Renal pelvis (tissue), 1 donor: ENCODE measurements at regions not wholly inside any gene's neighbourhood (a gene's known extent, or its start where the extent isn't known, plus 50 kb on each side); places are given as distances from the start of the nearest gene placed in this dataset.

ENCODE experiments used
- DNase-seq: peaks from one replicate; pipeline ENCODE4 v3.0.0-alpha.2; 2013

DNA sequence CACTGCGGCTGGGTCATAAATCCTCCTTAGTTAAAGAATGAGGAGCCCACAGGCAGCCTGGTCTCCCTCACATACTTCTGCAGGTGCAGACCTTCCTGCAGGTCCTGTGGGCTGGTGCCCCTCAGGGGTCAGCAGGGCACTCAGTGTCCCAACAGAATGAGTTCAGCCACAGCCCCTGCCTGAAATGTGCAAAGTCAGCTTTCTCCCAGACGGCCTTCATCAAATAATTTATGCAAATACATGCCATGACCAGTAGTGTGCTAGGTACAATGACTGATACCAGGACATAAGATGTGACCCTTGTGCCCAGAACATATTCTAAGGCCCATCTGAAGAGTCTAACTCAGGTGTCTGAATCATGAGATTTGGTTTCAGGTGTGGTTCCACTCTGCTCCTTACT, 703.4 kb downstream of the TBC1D22A start:
- no peak for DNase-seq

DNA sequence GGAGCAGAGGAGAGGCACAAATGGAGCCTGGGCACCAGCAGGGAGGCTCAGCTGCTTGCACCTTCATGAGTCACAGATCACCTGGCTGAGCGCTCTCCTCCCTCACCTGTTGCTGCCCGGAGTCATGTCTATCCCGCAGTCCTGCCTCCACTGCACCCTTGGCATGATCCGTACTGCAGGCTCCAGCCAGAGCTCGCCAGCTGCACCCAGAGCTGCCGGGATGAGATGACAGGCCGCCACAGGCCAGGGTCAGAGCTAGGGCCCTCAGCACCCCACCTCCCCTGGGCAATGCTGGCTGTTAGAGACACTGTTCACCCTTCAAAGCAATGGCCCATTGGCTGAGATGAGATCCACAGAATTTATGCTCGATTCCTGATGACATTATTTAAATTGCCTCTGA, 702.8 kb downstream of the TBC1D22A start:
- DNase-seq = no peak

DNA sequence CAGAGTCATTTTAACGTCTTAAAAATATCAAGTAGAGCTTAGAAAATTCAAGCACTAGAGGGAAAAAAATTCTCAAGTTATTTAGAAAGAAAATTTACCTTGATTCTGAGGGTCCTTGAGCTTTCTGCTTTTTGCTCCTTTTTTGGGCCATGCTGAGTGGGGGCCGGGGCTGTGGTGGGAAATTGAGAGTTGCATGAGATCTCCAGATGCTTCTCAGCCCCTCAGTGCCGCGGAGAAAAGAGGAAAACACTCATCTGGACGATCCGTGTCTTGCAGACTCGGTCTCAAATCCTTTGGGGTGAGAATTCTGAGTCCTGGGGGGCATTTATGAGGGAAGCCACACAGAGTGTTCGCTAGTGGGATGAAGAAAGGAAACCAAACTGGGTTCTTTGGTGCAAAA, 700.8 kb downstream of the TBC1D22A start:
- no peak for DNase-seq

DNA sequence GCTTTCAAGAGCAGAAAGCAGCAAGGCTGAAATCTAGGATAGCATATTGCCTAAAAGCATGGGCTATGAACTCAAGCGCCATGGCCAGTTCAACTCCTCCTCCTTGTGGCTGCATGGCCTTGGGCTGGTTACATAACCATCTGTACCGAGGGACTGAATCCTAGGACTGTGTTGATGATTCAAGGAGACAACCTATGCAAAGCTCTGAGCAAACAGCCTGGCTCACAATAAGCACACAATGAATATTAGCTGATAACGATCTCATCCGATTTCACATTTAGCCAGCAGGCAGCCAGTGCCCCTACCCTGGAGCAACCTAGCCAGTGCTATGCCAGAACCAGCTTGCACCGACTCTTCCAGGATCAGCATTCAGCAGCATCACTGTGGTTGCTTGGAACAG, 698.4 kb downstream of the TBC1D22A start:
- no peak for DNase-seq

DNA sequence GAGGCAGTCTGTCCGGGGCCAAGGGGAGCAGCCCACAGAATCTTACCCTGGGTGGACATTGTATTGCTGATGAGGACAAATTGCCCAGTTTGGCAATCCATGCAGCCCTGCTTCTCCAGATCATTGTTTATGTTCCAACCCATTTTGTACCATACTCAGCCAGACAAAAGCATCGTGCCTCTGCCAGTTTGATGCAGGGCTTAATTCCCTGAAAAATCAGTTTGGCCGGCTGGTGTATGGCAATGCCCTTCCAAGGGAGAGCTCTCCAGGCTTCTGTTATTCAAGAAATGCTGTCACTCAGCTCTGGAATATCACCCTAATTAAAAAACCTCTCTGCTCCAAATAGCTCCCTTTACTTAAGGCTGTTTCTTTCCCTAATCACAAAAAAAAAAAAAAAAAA, 697.7 kb downstream of the TBC1D22A start:
- no peak for DNase-seq

DNA sequence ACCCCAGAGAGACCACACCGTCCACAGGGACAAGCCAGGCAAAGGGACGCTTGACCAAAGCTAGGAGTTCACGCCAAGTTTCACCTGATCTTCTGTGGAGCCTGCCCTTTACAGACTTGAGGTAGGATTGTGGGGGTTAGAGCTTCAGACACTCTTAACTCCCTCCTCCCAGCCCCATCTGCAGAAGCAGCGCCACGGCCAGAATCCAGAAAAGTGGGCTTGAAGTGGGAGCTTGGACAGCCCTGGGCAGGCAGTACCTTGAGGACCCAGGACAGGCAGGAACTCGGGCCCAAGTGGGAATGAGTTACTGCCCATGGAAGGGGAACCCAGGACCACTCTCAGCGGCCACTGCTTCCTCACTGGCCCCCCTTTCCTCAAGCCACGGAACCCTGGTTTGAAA, 695.9 kb downstream of the TBC1D22A start:
- DNase-seq = no peak

DNA sequence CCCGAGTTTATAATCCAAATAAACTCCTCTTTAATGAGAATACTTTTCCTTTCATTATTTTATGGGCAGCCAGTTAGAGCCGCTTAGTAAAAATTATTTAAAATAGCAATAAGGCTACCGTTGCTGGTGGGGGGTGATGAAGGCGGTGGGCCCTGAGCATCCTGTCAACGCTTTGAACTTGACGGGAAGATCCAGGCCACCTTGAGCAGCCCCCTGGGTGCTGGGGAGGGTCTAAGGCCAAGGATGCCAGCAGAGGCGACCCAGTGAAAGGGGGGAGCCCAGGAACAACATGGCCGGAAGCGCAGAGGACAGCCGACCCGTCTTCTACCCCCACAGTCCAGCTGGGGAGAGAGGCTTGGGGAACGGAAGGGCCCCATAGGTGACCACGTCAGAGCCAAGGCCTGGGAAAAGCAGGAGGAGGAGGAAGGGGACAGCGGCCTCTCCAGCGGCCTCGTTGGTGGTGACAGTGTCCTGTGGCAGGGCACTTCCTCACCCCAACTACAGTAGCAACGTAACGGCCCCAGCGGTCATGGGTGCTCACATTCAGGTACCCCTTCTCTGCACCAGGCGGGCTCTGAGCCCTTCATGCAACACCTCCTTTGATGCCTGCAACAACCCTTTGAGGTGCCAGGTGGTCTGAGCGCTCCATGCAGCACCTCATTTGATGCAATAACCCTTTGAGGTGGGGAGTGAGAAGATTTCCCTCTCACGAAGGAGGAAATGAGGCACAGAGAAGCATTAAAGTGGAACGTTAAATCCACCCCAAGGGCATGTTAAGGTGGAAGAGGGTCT, 695.3 kb downstream of the TBC1D22A start:
- DNase-seq = no peak

DNA sequence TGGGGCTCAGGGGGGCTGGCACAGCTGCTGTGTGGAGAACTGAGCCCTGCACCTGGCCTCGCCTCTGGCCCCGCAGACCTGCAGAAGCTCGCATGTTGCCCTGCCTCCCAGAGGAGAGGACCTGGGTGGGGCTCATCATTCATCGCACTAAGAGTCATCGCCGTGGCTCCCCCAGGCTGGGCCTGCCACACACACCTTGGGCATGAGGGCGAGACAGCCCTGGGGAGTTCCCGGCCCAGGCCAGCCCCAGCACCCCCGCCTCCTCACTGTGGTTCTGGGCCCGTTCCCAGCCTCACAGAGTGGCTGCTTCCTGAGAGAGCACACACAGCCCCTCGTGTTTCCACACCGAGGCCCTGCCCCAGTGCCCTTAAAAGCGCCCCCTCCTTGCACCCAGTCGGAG, 694.6 kb downstream of the TBC1D22A start:
- no peak for DNase-seq

DNA sequence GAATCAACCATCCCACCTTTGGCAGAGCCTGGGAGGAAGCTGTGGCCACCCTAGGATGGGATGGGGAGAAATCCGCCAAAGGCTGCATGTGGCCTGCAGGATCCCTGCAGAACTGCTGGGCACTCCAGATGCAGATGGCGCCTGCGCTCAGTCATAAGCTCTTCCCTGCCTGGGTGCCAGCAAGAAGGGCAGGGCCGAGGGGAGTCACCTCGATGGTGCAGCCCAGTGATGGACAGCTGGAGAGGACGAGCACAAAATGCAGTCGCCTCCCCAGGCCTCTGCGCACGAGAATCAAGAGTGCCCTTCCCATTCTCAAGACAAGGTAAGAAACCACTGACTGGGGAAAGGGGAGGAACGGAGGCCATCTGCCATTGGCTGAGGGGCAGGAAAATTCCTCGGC, 693.6 kb downstream of the TBC1D22A start:
- no peak for DNase-seq

DNA sequence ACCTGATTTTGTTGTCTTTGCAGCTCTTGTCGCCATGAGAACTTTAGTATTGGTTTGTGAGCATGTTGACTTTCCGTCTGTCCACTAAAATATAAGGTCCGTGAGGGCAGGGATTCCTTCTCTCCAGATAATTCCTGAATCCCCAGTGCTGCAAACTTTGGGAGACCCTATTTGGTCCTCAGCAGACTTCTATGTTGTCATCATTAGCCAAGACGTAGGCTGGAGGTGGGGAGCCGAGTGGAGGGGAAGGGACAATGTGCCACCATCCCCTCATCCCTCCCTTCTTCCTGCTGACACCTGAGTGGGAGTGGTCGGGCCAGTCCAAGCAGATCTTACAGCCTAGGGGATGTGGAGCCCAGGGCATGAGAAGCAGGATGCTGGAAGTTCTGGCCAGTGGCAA, 690.6 kb downstream of the TBC1D22A start:
- DNase-seq = no peak

DNA sequence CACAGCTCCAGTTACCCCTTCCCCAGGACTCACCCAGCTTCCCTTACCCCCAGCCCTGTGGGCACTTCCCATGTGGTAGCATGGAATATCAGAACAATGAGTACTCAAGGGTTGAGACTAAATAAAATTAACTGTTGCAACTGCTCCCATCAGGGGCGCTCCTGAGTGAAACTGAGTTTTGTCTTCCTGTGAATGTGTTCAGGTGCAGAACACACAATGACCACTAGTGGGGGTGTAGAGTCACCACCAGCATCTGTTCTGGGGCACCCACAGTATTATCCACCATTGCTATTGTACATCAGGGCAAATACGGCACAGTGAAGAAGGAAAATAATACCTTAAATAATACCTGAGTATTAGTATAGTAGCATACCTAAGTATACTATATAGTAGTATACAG, 689.7 kb downstream of the TBC1D22A start:
- DNase-seq = no peak

DNA sequence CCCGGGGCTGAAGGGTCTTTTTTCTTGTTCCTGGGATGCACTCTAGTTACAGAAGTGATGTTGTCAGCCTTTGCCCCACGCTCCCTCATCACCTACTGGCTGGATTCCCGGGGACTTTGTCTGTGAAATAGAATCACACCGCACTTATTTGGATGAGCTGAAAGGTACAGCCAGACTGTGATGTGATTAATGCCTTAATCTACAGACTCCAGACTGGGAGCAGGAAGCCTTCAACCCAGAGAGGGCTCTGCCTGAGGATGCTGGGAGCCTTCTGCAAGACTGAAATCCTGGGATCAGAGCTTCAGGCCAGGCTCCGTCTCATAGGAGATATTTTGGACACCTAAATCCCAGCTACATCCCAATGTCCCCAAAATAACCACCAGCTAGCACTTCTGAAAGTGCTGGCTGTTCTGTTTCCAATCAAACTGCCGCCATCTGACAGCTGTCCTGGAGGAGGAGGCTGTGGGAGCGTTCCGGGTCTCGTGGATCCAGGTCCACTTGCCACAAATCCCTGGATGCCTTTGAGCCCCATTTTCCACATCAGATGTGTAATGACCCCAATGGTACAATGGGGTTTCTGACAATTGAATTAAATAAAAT, 688.5 kb downstream of the TBC1D22A start:
- no peak for DNase-seq

DNA sequence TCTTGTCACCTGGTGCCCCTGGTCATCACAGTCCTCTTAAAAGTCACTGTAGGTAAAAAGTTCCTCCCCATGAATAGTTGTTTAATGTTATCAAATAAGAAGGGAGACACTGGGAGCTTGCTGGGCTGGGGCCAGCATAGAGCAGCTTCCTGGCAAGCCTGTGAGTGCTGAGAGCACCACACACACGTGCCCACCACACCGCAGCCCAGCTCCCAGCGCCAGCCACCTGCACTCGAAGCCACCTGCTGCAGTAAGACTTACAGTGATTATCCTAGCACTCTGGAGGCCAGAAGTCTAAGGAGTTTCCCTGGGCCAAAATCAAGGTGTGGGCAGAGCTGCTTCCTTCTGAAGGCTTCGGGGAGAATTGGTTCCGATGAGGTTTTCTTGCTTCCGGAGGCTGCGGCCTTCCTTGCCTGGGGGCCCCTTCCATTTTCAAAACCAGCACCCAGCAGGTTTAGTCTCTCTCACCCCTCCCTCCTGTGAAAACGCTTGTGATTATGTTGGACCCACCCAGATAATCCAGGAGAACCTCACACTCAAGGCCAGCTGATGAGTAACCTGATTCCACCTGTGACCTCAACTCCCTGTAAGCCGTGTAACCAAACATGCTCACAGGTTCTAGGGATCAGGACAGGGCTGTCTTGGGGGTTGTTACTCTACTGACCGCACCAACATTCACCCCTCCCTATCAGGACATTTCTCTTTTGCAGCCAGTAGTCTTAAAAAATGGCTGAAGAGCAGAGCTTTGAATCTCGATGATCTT, 687.2 kb downstream of the TBC1D22A start:
- DNase-seq = no peak

DNA sequence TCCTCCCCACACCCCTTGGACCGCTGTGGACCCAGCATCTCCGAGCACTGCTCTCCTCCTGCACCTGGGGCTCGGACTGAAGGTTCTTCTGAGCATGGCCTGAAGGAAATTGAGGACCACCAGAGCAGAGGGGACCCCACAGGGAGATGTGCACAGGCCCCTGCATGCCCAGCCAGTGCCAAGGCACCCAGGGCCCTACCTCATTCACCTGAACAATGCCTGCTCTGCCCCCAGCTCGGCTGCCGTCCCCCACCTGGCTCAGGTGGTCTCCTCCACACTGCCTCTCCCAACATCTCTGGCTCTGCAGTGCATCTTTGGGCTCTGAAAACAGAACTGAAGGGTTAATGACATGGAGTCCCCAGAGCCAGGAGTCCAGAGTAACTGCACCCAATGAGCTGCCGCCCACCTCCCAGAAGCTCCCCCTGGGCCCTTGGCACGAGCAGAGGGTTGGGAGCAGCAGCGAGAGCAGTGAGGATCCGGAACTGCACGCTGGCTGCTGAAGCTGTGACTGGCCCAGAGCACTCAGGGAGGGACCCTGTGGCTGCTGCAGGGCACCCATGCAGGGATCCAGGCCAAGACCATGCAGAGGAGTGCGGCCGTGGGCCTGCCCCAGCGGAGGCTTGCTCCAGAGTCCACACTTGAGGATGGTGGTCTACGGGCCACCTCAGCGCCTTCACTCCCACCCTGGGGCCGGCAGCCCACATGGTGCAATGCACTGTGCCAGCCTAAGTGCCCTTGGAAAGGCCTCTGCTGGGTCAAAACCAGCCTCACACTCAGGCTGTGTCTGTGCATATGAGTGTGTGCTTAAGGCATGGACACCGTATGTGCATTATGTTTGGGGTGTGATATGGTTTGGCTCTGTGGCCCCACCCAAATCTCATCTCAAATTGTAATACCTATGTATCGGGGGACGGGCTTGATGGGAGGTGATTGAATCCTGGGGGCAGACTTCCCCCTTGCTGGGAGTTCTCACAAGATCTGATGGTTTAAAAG, 686.1 kb downstream of the TBC1D22A start:
- DNase-seq = no peak

DNA sequence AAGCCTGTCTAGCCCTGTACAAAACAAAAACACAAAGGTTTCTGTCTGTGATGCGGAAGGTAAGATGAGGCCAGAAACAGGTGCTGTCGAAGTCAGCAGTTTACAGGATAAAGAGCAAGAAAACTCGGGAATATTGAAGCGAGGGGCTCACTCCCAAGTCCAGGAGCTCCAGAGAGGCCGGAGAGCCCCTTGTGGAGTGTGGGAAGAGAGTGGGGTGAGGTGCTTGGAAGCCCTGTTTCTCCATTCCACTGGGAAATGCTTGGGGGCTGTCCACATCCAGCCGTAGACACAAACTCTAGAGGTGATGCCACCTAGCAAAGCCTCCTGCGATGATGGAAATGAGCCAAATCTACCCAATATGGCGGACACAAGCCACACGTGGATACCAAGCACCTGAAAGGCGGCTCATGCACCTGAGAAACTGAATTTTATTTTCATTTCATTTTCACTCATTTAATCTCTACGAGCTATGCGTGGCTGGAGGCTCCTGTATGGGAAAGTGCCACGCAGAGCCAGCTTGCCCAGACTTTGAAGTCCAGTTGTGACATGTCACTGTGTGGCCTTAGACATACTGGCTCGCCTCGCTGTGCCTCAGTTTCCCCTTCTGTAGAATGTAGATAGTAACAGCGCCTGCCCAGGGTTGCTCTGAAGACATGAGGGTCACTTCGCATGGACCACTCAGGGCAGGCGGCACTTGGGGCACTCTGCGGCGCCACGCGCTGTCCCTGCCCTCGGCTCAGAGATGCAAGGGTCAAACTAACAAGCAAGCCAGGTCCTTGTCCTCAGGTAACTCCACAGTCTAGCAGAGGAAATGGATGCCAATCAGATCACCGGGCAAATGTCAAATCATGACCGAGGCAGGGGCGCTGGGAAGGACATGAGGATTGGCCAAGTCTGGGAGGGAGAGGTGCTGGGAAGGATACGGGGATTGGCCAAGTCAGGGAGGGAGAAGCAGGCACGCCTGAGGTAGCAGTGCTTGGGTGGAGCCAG, 684.7 kb downstream of the TBC1D22A start:
- DNase-seq = no peak

DNA sequence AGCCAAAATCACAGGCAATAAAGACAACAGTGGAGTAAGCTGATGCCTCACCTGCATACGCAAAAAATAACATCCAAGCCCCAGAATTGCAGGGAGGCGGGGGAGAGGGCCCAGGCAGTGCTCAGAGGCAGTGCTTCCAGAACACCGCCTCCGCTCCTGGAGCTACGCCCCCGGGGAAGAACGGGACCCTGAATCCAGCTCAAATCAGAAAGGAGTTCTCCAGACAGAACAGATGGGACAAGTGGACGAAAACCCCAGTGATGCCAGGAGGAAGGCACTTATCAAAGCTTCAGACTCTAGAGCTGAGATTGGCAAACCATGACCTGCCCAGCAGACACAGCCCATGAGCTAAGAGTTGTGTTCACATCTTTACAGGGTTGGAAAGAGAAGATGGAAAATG, 683.9 kb downstream of the TBC1D22A start:
- DNase-seq = no peak

DNA sequence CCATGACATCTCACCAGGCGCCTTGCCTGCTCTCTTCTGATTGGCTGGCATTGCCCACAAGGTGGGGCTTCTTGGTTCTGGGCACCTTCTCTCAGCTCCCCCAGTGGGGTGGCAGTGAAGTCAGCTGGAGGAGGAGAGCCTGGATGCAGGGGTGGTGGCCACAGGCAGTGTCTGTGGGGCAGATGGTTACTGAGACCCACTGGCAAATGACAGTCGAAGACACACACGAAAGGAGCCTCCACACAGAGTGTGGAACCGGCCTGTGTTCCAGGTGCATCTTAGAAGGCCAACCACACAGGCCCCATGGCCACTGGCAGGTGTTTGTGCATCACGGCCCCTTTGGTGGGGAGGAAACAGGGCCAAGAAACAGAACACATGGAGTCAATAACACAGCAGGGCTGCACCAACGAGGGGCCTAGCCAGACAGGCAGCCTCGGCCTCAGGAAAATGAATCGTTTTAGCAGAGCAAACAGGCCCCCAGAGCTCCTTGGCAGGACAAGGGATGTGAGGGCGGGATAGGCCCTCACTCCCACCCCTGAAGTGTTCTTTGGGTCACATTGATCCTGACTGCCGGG, 683.4 kb downstream of the TBC1D22A start:
- DNase-seq = peak; percentile 4

DNA sequence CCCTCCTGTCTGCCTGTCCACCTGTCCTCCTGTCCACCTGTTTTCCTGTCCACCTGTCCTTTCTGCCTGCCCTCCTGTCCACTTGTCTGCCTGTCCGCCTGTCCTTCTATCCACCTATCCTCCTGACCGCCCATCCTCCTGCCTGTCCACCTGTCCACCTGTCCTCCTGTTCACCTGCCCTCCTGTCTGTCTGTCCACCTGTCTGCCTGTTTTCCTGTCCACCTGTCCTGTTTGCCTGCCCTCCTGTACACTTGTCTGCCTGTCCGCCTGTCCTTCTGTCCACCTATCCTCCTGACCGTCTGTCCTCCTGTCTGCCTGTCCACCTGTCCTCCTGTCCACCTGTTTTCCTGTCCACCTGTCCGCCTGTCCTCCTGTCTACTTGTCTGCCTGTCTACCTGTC, 682.8 kb downstream of the TBC1D22A start:
- DNase-seq = no peak

DNA sequence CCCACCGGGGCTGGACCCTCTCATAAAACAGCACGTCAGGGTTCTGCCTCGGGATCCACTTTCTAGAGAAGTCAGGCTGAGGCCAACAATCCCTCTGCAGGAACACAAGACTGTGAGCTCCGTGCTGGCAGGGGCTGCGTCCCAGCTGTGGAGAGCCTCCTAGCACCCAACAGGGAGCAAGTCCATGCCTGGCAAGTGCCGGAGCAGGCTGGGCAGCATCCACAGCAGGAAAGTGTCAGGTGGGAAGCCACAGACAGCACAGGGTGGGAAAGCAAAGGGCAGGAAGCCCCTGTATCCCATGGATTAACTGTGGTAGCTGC, 682.3 kb downstream of the TBC1D22A start:
- DNase-seq = no peak
